GM21447 (cell line): ENCODE measurements at regions not wholly inside any gene's neighbourhood (a gene's known extent, or its start where the extent isn't known, plus 50 kb on each side); places are given as distances from the start of the nearest gene placed in this dataset.
"Not testable (repeated sequence)": the region's sequence is repeated elsewhere in the genome, so short reads cannot be mapped to it uniquely, and the experiment has no call there.

Experiments
- ATAC-seq: cut with Tn5 transposase; IDR thresholded peaks from one replicate; pipeline ENCODE4 v1.9.1; 2021; ENCODE audit not compliant: unreplicated experiment

DNA sequence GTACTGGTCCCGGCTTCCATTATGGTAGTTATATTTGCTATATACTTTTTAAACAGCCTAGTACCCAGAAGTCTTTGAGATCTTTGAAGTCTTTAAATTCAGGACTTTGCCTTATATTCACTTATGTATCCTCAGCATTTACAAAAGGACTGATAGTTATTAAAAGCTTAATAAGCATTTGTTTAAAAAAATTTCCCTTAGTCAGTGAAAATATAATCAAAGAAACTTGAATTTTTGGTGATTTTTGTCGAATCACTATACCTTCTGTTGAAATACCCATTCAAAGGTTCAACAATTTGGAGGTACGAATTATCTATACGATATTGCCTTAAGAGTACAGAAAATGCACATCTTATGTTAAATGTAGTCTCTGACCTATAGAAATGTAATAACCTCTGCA is 721.4 kb downstream of the NSUN3 start:
- ATAC-seq, result no peak

DNA sequence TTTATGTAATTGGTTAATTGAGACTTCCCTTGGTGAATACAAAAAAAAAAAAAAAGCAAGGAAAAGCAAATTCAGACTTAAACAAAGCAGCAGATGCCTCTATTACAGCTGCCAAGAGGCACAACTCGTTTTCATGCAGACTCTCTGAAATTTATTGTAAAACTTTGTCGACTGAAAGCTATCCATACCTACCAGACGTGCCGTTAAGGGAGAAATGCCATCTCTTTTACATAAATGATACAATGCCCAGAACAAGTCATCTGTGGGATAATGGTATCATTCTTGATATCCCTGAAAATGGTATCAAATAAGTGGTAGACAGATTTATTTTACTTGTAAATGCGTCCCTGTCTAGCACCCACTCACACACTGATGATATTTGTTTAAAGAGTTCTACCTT is 724.2 kb downstream of the NSUN3 start:
- ATAC-seq, result no peak

DNA sequence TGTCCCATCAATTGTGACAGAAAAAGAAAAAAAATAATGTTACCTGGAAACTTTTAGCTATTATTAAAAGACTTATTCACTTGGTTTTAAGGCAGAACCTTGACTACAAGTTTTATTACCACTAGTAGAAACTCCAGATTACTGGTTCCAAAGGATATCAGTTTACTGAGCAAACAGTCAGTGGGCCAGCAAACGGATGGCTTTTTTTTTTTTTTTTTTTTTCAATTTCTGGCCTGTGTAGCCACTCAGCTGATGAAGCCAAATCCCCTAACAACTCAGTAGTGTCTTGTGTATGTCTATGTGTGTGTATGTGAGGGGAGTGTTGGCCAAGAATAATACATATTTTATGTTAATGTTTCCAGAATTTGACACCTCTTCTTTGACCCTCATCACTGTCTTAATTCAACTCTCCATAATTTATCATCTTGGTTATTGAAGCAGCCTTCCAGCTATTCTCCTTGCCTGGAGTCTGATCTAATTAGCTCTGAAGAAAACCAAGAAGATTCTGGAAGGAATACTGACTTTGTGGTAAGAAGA is 724.9 kb downstream of the NSUN3 start:
- no peak for ATAC-seq

DNA sequence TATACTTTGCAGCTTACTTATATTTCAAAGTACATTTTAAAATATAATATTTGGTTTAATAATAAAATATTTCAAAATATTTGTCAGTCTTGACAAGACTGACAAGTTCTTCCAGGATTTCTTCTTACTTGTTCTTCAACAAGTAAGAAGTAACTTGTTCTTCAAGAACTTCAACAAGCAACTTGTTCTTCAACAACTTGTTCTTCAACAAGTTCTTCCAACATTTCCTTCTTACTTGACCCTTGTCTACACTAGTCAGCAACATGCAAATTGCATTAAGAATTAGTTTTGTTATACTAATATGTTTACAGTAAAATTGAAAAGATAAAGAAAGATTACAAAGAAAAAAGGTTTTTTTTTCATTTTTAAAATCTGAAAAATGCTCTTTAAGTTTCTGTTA is 731.7 kb downstream of the NSUN3 start:
- ATAC-seq, result no peak

DNA sequence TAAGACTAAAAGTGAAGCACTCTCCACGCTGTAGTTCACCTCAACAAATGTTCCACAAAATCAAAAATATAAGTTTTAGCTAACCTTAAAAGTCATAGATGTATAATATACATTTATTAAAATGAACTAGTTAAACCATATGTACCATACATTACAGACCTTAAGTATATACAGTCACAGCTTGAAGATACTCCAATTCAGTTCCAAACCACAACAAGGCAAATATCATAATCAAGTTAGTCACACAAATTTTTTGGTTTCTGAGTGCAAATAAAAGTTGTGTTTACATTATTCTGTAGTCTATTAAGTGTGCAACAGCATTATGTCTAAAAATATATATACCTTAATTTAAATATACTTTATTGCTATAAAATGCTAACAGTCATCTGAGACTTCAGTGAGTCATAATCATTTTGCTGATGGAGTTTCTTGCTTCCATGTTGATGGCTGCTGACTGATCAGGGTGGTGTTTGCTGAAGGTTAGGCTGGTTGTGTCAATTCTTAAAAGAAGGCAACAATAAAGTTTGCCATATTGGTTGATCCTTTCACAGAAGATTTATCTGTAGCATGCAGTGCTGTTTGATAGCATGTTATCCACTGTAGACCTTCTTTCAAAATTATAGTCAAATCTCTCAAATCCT is 736.7 kb downstream of the NSUN3 start:
- no peak for ATAC-seq

DNA sequence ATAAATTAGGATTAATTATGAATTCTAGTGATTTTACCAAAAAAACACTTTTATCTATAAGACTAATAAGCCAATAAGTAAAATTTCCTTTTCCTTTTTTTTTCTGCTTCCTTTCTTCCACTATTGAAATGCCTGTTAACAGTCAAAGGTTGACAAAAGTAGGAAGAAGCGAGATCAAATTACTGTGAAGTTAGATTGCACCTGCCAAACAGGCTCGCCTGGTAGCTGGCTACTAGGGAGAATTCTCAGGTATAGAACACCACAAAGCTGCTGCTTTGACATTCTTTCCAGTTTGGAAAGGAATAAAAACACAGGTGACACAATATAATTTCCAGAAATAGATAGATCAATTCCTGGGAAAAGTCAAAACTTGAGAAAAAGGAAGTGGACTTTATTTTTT is 749.0 kb downstream of the NSUN3 start:
- ATAC-seq, result no peak

DNA sequence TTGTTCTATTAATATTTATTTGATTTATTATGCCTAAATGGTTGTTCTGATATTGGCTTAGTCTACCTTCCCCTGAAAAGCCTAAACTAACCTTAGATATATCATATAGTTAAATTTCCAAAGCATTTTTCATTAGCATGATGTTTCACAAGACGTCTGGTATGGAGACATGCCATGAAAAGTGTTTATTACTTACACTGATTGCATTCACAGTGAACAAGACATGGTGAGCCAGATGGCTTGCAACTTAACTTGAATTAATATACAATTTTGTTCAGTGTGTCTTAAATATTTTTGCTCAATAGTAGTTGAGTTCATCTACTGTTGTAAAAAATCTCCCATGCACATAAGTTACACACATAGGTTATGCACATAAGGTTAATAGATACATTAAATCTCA is 758.4 kb downstream of the NSUN3 start:
- no peak for ATAC-seq

DNA sequence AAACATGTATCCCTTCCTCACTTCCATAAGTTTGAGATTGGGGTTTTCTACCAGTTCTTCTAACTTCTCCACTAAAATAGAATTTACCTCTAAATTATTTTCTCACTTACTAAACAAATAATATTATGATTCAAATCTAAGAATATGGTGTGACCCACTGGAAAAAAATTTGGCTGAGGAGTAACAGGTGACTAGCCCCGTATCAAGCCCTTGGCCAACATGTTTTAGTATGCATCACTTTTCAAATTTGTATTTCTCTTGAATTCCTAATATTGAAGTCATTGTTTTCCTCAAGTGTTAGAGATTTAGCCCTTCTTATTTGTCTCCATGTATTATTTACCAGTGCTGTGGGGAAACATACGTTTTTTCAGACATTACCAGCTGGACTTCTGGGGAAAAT is 759.4 kb downstream of the NSUN3 start:
- no peak for ATAC-seq

DNA sequence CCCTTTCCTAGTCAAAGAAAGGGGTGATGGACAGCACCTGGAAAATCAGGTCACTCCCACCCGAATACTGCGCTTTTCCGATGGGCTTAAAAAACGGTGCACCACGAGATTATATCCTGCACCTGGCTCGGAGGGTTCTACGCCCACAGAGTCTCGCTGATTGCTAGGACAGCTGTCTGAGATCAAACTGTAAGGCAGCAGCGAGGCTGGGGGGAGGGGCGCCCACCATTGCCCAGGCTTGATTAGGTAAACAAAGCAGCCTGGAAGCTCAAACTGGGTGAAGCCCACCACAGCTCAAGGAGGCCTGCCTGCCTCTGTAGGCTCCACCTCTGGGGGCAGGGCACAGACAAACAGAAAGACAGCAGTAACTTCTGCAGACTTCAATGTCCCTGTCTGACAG is 783.4 kb downstream of the NSUN3 start:
- not testable (repeated sequence) for ATAC-seq

DNA sequence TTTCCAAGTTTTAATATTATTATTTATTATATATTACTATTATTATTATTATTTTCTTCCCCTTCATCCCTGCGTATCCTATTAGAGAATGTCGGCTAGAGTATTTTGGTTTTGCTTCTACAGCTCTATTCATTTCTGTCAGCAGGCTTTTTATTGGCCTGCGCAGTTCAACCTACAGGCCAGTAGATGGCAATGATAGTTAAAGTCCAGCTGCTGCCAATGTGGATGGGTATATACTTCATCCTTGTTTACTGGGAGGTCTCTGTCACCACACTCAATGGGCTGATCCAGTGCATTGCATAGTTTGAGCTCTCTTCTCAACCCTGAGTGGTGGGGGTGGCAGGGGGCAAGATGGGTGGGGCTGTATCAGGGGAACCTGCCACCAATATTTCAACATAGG is 799.8 kb downstream of the NSUN3 start:
- ATAC-seq, result no peak

DNA sequence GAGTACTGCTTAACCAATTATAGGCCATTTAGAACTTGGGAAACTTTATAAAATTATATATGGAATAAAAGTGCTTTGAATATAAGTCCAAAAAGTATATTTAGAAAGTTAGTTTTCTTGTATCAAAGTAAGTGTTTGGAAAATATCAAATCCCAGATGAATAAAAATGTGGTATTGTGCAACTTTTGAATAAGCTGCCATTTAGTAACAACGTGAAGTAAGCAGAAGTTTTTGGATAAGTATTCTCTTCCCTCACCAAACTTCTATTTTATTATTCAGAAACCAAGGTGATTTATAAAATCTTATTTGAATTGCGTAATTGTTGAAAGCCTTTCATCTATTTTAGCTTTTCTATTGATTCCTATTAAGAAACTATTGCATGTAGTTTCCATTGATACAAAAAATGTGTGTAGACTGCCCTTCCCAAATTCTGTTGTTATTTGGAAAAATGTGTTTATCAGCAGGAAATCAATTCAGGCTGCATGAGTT is 806.2 kb downstream of the NSUN3 start:
- ATAC-seq, result no peak

DNA sequence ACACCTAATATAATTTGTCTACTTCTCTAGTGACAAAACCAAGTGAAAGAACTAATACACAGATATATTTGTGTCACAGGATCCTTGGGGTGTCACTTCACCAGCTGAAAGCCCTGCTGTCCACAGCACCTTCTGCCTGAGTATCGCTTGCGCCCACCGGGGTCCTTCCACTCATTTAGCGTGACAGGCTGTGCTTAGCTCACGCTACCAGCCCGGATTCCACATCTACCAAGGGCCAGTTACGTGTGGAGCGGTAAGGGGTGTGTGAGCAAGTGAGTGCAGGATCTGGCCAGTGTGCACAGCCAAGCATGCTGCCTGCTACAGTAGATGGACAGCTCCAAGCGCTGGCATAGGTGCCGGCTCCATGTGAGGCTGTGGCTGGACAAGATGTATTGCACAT is 810.9 kb downstream of the NSUN3 start:
- ATAC-seq, result no peak

DNA sequence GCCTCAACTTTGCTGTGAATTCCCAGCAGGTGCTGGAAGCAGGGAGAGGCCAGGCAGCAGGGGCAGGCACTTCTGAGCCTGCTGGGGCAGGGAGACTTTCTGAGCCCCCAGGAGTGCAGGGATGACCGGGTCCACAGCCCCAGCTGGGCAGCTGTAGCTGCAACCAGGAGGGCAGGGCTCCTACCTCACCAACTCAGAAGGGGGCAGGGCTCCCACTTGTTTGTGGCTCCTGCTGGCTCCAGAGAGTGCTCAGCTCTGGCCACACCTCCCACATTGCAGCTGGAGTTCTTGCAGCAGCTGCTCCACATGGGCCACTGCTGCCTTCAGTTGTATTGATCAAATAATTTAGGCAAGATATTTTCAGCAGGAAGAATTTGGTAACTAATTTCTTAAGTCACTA is 812.3 kb downstream of the NSUN3 start:
- no peak for ATAC-seq

DNA sequence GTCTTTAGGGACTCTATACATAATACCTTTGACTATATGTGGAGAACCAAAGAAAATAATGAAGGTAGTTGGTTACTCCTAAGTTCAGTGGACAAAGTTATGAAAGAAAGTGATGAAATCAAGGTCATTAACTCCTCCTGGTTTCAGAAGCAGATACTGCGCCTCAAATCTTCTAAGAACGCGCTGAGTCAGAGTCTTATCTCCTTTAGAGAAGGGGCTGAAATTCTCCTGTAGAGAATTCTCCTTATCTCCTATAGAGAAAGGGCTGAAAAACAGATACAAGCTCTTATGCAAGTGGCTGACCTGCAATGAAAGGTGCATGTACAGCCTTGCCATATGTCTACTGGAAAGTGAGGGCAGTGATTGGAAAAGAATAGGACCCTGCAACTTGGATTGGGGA is 824.2 kb downstream of the NSUN3 start:
- ATAC-seq, result no peak

DNA sequence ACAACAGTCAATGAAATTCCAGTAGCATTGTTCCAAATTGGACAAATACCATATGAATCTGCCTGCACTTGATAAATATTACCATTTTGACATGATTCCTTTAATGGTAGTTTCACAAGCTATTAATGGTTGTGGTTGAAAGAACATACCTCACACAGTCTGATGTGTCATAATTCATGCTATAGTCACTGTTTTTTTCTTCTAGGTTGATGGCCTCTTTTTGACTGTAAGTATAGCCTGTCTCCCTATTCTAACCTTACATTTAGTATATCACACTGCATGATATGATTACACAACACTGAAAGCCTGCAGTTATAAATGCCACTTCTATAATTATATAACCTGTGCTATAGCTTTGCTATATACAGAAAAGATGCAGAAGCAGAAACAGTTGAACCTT is 834.1 kb downstream of the NSUN3 start:
- ATAC-seq, result no peak

DNA sequence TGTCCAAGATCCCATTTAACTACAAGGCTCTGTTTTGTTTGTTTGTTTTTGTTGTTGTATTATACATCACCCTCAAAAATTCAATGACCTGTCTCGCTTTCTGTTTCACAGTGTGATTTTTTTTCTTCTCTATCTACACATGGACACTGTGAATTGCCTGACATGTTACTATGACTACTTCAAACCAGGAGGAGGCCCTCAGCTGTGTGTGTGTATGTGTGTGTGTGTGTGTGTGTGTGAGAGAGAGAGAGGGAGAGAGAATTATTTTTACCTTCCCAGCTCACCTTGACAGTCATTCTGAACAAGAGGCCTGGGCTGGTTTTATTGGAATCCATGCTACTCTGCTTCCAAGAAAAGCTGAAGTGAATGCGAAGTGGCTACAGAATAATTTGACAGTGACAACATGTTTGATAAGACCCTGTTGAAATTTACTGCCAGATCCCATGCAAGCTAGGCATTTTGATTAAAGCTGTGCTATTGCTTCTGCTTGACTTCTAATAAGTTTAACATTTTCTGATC is 841.4 kb downstream of the NSUN3 start:
- ATAC-seq, result no peak

DNA sequence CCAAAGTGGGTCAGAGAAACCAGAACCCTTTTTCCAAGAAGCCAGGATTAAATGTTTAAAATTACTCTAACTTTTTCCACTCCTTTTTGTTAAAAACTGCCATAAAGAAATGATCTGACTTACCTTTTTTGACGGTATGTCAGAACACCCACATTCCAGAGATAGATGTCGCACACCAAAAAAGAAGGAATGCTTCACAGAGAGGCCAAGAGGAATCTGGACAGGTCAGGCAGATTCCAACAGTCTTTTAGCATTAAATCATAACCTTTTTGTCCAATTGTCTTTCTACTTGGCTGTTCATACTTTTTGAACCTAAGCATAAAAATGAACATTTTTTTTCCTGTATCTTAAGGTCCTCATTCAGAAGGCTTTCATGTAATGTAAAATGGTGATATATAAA is 846.9 kb downstream of the NSUN3 start:
- no peak for ATAC-seq

DNA sequence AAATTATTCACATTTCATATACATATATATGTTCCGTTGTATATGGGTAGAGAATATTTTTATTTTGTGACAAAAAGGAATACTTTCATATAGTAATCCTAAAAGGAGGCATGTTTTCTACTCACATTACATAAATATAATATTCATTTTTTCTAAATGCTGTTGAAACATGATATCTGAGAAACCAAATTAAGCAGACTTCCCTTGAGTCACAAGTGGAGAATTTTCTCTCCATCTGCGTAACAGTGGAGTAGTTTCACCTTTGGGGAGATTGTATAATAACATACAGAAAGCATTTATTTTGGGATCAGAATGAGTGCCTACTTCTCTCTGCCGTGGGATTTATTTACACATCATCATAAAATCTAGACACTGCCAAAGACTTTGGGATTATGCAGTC is 849.8 kb downstream of the NSUN3 start:
- no peak for ATAC-seq

DNA sequence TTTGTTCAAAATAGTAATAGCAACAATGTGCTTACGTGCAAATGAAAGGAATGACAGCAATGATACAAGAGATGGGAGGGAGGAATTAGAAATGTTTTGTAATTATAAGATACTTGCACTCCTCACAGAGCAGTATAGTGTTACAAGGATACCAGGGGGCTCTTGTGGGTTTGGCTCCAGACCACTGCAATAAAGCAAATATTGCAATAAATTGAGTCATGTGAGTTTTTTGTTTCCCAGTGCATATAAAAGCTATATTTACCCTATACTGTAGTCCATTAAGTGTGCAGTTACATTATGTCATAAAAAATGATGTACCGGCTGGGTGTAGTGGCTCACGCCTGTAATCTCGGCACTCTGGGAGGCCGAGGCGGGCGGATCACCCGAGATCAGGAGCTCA is 864.3 kb downstream of the NSUN3 start:
- ATAC-seq, result no peak

DNA sequence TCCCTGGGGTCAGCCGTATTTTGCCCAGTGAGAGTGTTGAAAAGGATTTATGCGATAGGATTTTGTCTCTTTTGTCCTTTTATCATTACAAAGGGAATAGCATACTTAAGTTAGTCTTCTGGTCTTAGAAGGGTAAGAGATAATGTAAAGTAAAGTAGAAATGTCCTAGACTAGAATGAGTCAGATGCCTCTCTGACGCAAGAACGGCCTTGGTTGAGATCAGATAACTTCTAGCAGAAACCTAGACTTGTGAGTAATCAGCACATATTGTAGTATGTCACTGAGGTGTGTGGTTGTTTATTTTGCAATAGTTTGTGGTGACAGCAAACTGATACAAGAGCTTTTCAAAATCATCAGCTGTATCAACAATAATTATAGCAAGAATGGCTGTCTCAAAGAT is 866.1 kb downstream of the NSUN3 start:
- ATAC-seq, result no peak

DNA sequence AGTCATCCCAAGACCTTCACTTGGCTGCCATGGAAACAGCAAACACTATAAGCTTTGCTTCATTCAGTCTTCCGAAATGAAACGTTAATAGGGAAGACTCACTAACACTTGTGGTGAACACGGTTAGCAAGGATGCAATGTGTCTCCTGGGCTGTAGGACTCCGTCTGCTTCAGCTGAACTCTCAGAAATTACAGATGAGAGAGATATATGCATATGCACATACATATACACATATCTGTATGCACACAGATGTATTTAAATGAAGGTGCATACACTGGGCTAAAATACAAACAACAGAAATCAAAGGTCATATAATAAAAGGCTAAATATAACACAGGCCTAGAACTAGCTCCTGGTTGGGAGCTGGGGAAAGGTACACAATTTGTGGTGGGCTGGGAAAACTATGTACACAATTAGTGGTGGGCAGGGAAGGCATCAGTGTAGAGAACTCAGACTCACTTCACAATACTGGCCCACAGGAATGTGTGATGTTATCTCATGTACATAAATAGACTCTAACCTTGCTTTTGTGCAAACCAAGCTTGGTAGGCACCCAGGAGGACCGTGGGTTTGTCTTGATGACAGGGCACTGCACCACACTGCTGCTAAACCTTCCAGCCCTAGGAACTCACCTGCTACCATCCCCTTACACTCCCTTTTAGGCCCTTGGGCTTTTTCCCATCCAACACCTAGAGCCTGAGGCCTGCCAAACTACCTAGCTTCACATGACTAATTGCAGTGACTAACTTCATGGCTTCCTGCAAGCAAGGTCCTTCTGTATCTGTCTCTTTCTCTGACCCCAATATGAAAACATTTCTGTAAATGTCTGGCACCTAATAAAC is 873.1 kb downstream of the NSUN3 start:
- no peak for ATAC-seq

DNA sequence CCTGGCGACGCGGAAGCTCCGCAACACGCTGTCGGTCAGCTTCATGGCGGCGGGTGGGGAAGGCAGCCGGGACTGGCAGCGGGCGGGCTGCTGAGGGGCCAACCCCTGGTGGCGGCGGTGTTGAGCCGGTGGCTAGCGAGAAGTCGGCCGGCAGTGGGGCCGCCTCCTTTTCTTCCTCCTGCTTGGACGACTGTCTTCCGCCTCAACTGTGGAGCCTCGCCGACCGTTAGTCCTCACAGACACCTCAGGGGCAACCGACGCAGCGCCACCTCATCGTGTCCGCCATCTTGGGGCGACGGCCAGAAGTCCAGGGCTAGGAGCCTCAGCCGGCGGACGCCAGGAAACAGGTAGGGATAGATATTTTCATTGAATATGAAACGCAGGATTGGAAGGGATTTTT is 875.1 kb downstream of the NSUN3 start:
- no peak for ATAC-seq
